ENCODE measurements at regions not wholly inside any gene's neighbourhood (a gene's known extent, or its start where the extent isn't known, plus 50 kb on each side); places are given as distances from the start of the nearest gene placed in this dataset.

DNA sequence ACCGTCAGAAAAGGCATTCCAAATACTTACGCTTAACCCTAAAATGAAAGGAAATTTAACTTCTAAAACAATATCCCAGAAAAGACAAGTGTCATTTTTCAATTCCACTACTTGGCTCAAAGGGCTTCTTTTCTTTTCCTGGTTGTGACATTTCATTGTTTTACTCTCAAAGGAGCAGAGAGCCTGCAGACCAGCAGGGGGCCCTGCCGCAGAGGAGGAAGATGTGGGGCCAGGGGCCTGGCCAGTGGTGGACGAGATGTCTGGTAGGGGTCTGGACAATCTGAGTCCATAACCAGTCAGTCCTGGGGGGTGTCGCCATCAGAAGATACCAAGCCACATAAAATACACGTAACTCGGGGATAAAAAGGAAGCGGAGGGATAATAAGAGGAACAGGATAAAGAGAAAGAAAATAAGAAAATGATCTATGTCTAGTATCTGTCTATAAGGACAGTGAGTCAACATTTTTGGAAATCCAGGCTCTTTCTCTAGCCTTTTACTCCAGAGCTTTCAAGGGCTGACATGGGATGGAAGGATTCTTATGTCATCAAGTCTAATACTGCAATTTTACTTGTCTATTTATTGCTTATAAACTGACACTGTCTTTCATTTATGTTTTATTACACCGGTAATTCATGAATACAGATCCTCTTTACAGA, 54.2 kb upstream of the ARHGEF3 start:
- in situ Hi-C loops (cut with MboI; ENCODE audit: low sequenced_read_pairs) (no loop called here), dilution Hi-C loops (cut with HindIII; ENCODE audit: low sequenced_read_pairs, unreplicated experiment) (no loop called here), intact Hi-C loops (cut with micrococcal nuclease) (loop anchor here (5.0 kb wide), 1 partner anchor 131 kb away; no protein-coding TSS in a partner anchor)
- Histone ChIP-seq H3K14ac (replicated peaks; ENCODE audit: low read depth, low read length) (no peak overlapping the region), H4K91ac (ENCODE audit: insufficient read depth, low read depth, low read length) (no peak overlapping the region), H3K4me1 (ENCODE audit: control insufficient read depth, insufficient read depth, low read length) (no peaks in the 10 kb centered on the region), H2BK15ac (ENCODE audit: low read depth, low read length) (no peak overlapping the region), H4K20me1 (ENCODE audit: insufficient read depth, low read length) (no peaks in the 10 kb centered on the region), H3K4me2 (ENCODE audit: low read depth, low read length) (no peak overlapping the region), H3K4me3 (ENCODE audit: insufficient read depth, low read depth, low read length) (no peak overlapping the region), H3K36me3 (ENCODE audit: control insufficient read depth, insufficient read depth, low read length) (no peaks in the 10 kb centered on the region), H4K8ac (ENCODE audit: low read depth in 2 of 2, low read length in 2 of 2) (no peak overlapping the region), H3K27me3 (ENCODE audit: control insufficient read depth, insufficient read depth, low read length) (0 out of 2 replicates have a peak, but pooled peaks cover 2% of the 10 kb centered on the region), H3K9me1 (ENCODE audit: insufficient read depth, low read length) (no peaks in the 10 kb centered on the region; the same call in 1 of the 2 replicates), H2AK5ac (ENCODE audit: low read depth, low read length) (no peak overlapping the region), H2BK5ac (ENCODE audit: low read depth, low read length, poor library complexity, severe bottlenecking) (no peak overlapping the region), H3K56ac (ENCODE audit: extremely low read depth, insufficient read depth, low read length) (no peak overlapping the region), H3K18ac (ENCODE audit: low read depth, low read length) (no peak overlapping the region), H2AK9ac (replicated peaks; ENCODE audit: low read depth, low read length, poor library complexity) (no peak overlapping the region), H3K27ac (ENCODE audit: insufficient read depth, low read length) (no peak overlapping the region), H2BK20ac (ENCODE audit: low read depth, low read length) (no peak overlapping the region), H3K4ac (ENCODE audit: low read depth, low read length) (no peak overlapping the region), H3K79me1 (ENCODE audit: low read depth in 1 of 2, low read length in 2 of 2) (no peaks in the 10 kb centered on the region), H3K9me3 (ENCODE audit: control insufficient read depth, insufficient read depth, low read length) (no peaks in the 10 kb centered on the region), H4K5ac (ENCODE audit: low read depth, low read length) (no peak overlapping the region), H2AFZ (replicated peaks; ENCODE audit: low read length, poor library complexity) (no peak overlapping the region), H3K23ac (ENCODE audit: low read depth, low read length) (no peak overlapping the region), H2BK120ac (ENCODE audit: low read depth, low read length) (no peak overlapping the region), H3K9ac (ENCODE audit: low read depth, low read length) (no peak overlapping the region)
- DNase-seq (no peak), ATAC-seq (ENCODE audit: low read depth) (no peak; the same call in 1 of the 2 replicates)
- ChIA-PET CTCF (no interaction called here), POLR2A (ENCODE audit: unreplicated experiment) (interaction anchor here (0.5 kb wide), 1 partner anchor 20 kb away, joined by 3 read pairs; no protein-coding TSS in a partner anchor)
- TF ChIP-seq MXI1 (IDR thresholded peaks at IDR 0.05; ENCODE audit: borderline replicate concordance, low read depth, low read length) = no peak
- TF ChIP-seq, protein P1, sequence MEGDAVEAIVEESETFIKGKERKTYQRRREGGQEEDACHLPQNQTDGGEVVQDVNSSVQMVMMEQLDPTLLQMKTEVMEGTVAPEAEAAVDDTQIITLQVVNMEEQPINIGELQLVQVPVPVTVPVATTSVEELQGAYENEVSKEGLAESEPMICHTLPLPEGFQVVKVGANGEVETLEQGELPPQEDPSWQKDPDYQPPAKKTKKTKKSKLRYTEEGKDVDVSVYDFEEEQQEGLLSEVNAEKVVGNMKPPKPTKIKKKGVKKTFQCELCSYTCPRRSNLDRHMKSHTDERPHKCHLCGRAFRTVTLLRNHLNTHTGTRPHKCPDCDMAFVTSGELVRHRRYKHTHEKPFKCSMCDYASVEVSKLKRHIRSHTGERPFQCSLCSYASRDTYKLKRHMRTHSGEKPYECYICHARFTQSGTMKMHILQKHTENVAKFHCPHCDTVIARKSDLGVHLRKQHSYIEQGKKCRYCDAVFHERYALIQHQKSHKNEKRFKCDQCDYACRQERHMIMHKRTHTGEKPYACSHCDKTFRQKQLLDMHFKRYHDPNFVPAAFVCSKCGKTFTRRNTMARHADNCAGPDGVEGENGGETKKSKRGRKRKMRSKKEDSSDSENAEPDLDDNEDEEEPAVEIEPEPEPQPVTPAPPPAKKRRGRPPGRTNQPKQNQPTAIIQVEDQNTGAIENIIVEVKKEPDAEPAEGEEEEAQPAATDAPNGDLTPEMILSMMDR (conservative IDR thresholded peaks at IDR 0.05; ENCODE audit: low read depth, low read length) = peak; percentile 39
- peak; percentile 32; the same call in 1 of the 2 replicates for TF ChIP-seq RAD21 (IDR thresholded peaks at IDR 0.05; ENCODE audit: low read length)
- no TSS peak for BruUV-seq (replicated peaks)
- 40% methylated on average over 1 of the region's 9 CpGs; no CpG with 5 or more reads in 1 of the 2 experiments for WGBS, 2 experiments (ENCODE audit: extremely low coverage in 2 of 2, insufficient read length in 1 of 2)
